MCF 10A (cell line): ENCODE measurements at regions not wholly inside any gene's neighbourhood (a gene's known extent, or its start where the extent isn't known, plus 50 kb on each side); places are given as distances from the start of the nearest gene placed in this dataset.

Experiments
- BruUV-seq: library from RNA; stranded (reverse); fragments of 400-500 nt; replicated peaks from 2 replicates; lab custom pipeline; 2021; lab: Mats Ljungman, UMichigan
- CTCF ChIA-PET: fragments of 300-600 bp; sonication (Branson Sonifier 250); formaldehyde crosslinking; extraction: SDS; loops from one replicate; lab custom pipeline; 2021; ENCODE audit warnings: antibody characterized with exemption, inconsistent platforms; lab: Yijun Ruan, JAX
- POLR2A ChIA-PET: fragments of 300-600, 350-650 bp; sonication (Branson Sonifier 250); formaldehyde crosslinking; extraction: SDS; loops from one replicate; lab custom pipeline; 2020; ENCODE audit warnings: antibody characterized with exemption, inconsistent platforms; lab: Yijun Ruan, JAX
- DNase-seq: peaks from one replicate; pipeline ENCODE4 v3.0.0-alpha.2; 2018; ENCODE audit not compliant: unreplicated experiment
- H3K27ac Mint-ChIP-seq: one replicate; pipeline ENCODE4 v1.8.0; 2022; ENCODE audit warnings: mild to moderate bottlenecking, low read depth, mixed read lengths; ENCODE audit not compliant: unreplicated experiment
- H3K27me3 Mint-ChIP-seq: one replicate; pipeline ENCODE4 v1.8.0; 2022; ENCODE audit warnings: mixed read lengths; ENCODE audit not compliant: insufficient read depth, unreplicated experiment
- H3K36me3 Mint-ChIP-seq: one replicate; pipeline ENCODE4 v1.8.0; 2022; ENCODE audit warnings: mild to moderate bottlenecking, moderate library complexity, mixed read lengths; ENCODE audit not compliant: insufficient read depth, unreplicated experiment
- H3K4me1 Mint-ChIP-seq: one replicate; pipeline ENCODE4 v1.8.0; 2022; ENCODE audit warnings: mixed read lengths; ENCODE audit not compliant: insufficient read depth, unreplicated experiment
- H3K4me3 Mint-ChIP-seq: one replicate; pipeline ENCODE4 v1.8.0; 2022; ENCODE audit warnings: mild to moderate bottlenecking, moderate library complexity, mixed read lengths; ENCODE audit not compliant: unreplicated experiment
- H3K9me3 Mint-ChIP-seq: one replicate; pipeline ENCODE4 v1.8.0; 2022; ENCODE audit warnings: mixed read lengths; ENCODE audit not compliant: unreplicated experiment
- intact Hi-C: fragments of 100-400 bp; cut with micrococcal nuclease; formaldehyde crosslinking; loops from 2 replicates; pipeline ENCODE4 v1.14.1; 2022
- TF ChIP-seq, protein P1 (sequence below): fragments of 200-600 bp; IDR thresholded peaks from one replicate; pipeline ENCODE4 v1.8.0; 2022; ENCODE audit warnings: antibody characterized with exemption, mild to moderate bottlenecking; ENCODE audit not compliant: unreplicated experiment

DNA sequence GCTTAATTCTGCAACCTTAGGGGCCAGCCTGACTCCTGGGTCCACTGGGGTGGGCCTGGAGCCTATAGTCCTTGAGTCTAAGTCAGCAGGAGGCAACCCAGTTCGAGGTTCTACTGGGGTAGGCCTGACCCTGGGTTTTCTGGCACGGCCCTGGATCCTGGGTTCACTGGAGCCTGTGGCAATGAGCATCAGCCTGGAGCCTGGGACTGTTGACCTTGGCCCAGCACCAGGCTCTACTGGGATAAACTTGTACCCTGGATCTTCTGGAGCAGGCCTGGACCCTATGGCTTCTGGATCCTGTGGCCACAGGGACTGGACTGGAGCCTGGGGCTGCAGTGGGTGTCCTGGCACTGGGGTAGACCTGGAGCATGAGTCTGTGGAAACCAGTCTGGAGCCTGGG lies 874.3 kb upstream of the INTU start:
- no peaks in the 10 kb centered on the region for H3K4me1 Mint-ChIP-seq
- BruUV-seq: no TSS peak
- DNase-seq: no peak
- intact Hi-C loops: no loop called here
- H3K27me3 Mint-ChIP-seq: no peaks in the 10 kb centered on the region
- TF ChIP-seq, protein P1, sequence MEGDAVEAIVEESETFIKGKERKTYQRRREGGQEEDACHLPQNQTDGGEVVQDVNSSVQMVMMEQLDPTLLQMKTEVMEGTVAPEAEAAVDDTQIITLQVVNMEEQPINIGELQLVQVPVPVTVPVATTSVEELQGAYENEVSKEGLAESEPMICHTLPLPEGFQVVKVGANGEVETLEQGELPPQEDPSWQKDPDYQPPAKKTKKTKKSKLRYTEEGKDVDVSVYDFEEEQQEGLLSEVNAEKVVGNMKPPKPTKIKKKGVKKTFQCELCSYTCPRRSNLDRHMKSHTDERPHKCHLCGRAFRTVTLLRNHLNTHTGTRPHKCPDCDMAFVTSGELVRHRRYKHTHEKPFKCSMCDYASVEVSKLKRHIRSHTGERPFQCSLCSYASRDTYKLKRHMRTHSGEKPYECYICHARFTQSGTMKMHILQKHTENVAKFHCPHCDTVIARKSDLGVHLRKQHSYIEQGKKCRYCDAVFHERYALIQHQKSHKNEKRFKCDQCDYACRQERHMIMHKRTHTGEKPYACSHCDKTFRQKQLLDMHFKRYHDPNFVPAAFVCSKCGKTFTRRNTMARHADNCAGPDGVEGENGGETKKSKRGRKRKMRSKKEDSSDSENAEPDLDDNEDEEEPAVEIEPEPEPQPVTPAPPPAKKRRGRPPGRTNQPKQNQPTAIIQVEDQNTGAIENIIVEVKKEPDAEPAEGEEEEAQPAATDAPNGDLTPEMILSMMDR: no peak
- no peak overlapping the region for H3K4me3 Mint-ChIP-seq
- H3K27ac Mint-ChIP-seq: no peak overlapping the region
- ChIA-PET CTCF (no interaction called here), POLR2A (no interaction called here)
- H3K36me3 Mint-ChIP-seq: no peaks in the 10 kb centered on the region
- H3K9me3 Mint-ChIP-seq: no peaks in the 10 kb centered on the region

DNA sequence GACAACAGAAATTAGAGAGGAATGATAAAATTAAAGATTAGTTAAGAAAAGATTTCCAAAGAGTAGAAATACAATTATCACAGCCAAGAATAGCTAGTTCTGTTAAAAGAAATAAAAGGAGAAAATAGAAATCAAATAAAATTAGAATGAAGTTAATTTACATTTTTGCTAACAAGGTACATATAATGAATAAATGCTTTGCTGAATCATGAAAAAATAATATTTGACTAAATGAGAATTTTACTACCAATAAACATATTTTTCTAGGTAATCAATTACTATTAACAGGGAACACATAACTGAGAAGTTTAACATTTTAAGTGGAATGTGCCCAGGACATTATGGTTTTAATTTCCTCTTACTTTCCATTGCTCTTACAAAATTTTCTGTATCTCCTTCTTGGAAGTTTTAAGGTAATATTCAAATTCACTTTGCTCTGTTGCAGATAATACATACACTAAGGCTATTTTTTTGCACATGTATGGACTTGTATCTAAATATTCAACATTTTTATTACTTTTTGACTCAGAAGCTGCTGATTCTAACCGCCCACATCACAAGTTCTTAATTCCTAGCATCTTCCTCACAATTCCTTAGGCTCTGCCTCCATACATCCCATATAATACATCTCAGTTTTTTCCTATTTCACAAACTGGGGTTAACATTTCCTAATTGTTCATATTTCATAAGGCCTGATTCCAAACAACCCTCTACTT lies 870.7 kb upstream of the INTU start:
- CTCF ChIA-PET: no interaction called here
- no peak overlapping the region for H3K27ac Mint-ChIP-seq

DNA sequence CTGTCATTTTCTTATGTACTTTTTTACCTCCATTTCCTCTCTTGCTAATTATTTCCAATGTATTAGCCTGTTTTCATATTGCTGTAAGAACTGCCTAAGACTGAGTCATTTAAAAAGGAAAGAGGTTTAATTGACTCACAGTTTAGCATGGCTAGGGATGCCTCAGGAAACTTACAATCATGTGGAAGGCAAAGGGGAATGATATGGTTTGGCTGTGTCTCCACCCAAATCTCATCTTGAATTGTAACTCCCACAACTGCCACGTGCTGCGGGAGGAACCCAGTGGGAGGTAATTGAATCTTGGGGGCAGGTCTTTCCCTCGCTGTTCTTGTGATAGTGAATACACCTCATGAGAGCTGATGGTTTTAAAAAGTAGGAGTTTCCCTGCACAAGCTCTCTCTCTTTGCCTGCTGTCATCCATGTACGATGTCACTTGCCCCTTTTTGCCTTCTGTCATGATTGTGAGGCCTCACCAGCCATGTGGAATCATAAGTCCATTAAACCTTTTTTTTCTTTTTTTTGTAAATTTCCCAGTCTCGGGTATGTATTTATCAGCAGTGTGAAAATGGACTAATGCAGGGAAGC lies 870.0 kb upstream of the INTU start:
- ChIA-PET POLR2A (interaction anchor here (0.7 kb wide), 1 partner anchor 15 kb away, joined by 3 read pairs; no protein-coding TSS in a partner anchor), CTCF (no interaction called here)
- H3K4me1 Mint-ChIP-seq: no peaks in the 10 kb centered on the region
- intact Hi-C loops: no loop called here
- no peak for DNase-seq
- no peaks in the 10 kb centered on the region for H3K27me3 Mint-ChIP-seq
- H3K4me3 Mint-ChIP-seq: no peak overlapping the region
- H3K36me3 Mint-ChIP-seq: no peaks in the 10 kb centered on the region
- no peak overlapping the region for H3K27ac Mint-ChIP-seq
- H3K9me3 Mint-ChIP-seq: no peaks in the 10 kb centered on the region
- TF ChIP-seq, protein P1: no peak
- no TSS peak for BruUV-seq

More for the DNA sequence above, 870.7 kb upstream of the INTU start:
- POLR2A ChIA-PET: no interaction called here
- intact Hi-C loops: no loop called here
- Mint-ChIP-seq H3K36me3 (no peaks in the 10 kb centered on the region), H3K4me3 (no peak overlapping the region), H3K4me1 (no peaks in the 10 kb centered on the region), H3K27me3 (no peaks in the 10 kb centered on the region), H3K9me3 (no peaks in the 10 kb centered on the region)
- TF ChIP-seq, protein P1: no peak
- BruUV-seq: no TSS peak
- DNase-seq: no peak

DNA sequence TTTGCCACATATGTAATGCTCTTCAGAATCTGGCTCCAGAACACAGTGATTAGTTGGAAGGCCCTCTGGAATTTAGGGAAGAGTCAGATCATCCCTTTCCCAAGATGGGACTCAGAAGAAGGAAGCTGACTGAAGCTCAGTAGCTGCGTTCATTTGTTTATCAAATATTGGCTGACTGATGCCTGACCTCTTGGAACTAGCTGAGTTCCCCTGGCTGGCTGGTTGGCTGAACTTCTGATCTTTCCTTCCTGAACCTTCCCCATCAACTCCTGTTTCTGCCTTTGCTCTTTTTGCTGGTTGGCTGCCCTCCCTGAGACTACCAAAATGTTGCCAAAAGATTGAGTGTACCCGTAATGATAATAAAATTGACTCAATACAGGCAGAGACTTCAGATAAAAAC lies 866.5 kb upstream of the INTU start:
- no peak for DNase-seq
- Mint-ChIP-seq H3K27ac (no peak overlapping the region), H3K9me3 (no peaks in the 10 kb centered on the region), H3K27me3 (no peaks in the 10 kb centered on the region), H3K4me3 (no peak overlapping the region), H3K36me3 (no peaks in the 10 kb centered on the region), H3K4me1 (no peaks in the 10 kb centered on the region)
- TF ChIP-seq, protein P1: no peak
- CTCF ChIA-PET: no interaction called here
- intact Hi-C loops: no loop called here
- BruUV-seq: no TSS peak
- POLR2A ChIA-PET: no interaction called here
